Uterus (tissue), 3 donors: ENCODE measurements at regions not wholly inside any gene's neighbourhood (a gene's known extent, or its start where the extent isn't known, plus 50 kb on each side); places are given as distances from the start of the nearest gene placed in this dataset.

Source experiments
- DNase-seq, 2 donors: peaks; one replicate each; pipeline ENCODE4 v3.0.0-alpha.2; 2019 to 2020
- H3K27ac ChIP-seq, 2 donors: fragments of 200-600 bp; sonication (generic); 1 replicate in 1 of 2; 2 replicates in 1 of 2; pipeline ENCODE4 v1.5.1; 2016 to 2018
- H3K27me3 ChIP-seq, 2 donors: fragments of 200-600 bp; sonication (generic); one replicate each; pipeline ENCODE4 v1.5.1; 2018 to 2019; ENCODE audit warnings: control low read depth in 1 of 2
- H3K36me3 ChIP-seq, 2 donors: fragments of 200-600 bp; sonication (generic); one replicate each; pipeline ENCODE4 v1.5.1; 2019; ENCODE audit warnings: control low read depth in 1 of 2
- H3K4me1 ChIP-seq, 2 donors: fragments of 200-600 bp; sonication (generic); one replicate each; pipeline ENCODE4 v1.5.1; 2018 to 2019; ENCODE audit warnings: control low read depth in 1 of 2
- H3K4me3 ChIP-seq, 2 donors: fragments of 200-600 bp; sonication (generic); 1 replicate in 1 of 2; 2 replicates in 1 of 2; pipeline ENCODE4 v1.5.1; 2018 to 2019; ENCODE audit warnings: mild to moderate bottlenecking in 1 of 2
- H3K9me3 ChIP-seq, 2 donors: fragments of 200-600 bp; sonication (generic); one replicate each; pipeline ENCODE4 v1.5.1; 2019; ENCODE audit warnings: control low read depth in 1 of 2
- POLR2A ChIP-seq, 2 donors: fragments of 450-650 bp; IDR thresholded peaks; one replicate each; pipeline ENCODE4 v1.6.1; 2016; ENCODE audit warnings: antibody characterized with exemption in 2 of 2, mild to moderate bottlenecking in 1 of 2, moderate library complexity in 1 of 2
- intact Hi-C: fragments of 100-400 bp; cut with DNase I; formaldehyde crosslinking; loops from one replicate; pipeline ENCODE4 v1.15.1; 2023; ENCODE audit warnings: low total_unique reads
- TF ChIP-seq, protein P1 (sequence below), 4 experiments: fragments of 200-600 bp in 2 of 4; fragments of 450-650 bp in 2 of 4; sonication (generic) in 2 of 4; IDR thresholded peaks; one replicate each; pipeline ENCODE4 v1.5.1; 2016 to 2019; ENCODE audit warnings: antibody characterized with exemption in 4 of 4, mild to moderate bottlenecking in 2 of 4, moderate library complexity in 1 of 4
- donor health status: DM: yes; HTN: yes; CAD: no.

- H3K27me3 ChIP-seq: no peaks in the 10 kb centered on the region
- no peaks in the 10 kb centered on the region for H3K9me3 ChIP-seq
- TF ChIP-seq, protein P1, sequence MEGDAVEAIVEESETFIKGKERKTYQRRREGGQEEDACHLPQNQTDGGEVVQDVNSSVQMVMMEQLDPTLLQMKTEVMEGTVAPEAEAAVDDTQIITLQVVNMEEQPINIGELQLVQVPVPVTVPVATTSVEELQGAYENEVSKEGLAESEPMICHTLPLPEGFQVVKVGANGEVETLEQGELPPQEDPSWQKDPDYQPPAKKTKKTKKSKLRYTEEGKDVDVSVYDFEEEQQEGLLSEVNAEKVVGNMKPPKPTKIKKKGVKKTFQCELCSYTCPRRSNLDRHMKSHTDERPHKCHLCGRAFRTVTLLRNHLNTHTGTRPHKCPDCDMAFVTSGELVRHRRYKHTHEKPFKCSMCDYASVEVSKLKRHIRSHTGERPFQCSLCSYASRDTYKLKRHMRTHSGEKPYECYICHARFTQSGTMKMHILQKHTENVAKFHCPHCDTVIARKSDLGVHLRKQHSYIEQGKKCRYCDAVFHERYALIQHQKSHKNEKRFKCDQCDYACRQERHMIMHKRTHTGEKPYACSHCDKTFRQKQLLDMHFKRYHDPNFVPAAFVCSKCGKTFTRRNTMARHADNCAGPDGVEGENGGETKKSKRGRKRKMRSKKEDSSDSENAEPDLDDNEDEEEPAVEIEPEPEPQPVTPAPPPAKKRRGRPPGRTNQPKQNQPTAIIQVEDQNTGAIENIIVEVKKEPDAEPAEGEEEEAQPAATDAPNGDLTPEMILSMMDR (IDR thresholded peaks at IDR 0.05): no peak
- TF ChIP-seq POLR2A (IDR thresholded peaks at IDR 0.05): no peak
- DNase-seq: no peak
- no peaks in the 10 kb centered on the region for H3K4me1 ChIP-seq
- H3K36me3 ChIP-seq: no peaks in the 10 kb centered on the region
- no peak overlapping the region for H3K4me3 ChIP-seq
- intact Hi-C loops: no loop called here
- no peak overlapping the region for H3K27ac ChIP-seq
Measured at GRCh38 chr2:67277450-67277849, 119.7 kb upstream of the ETAA1 start.

DNA sequence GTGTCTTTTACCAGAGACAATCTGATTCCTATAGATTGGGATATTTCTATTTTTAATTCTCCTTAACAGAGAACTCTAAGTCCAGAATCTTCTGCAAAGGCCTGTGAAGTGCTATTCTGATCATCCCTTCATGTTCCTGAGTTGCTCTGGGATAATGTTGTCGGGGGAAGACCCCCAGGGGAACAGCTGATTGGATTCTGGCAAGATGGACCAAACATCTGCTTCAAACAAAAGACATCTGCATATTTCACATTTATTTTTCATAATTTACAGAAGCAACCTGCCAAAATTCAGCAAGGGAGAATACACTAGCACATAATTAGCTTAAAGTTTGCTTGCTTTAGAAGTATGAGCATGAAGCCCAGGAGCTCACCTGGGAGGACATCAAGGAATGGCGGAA is 116.0 kb upstream of the ETAA1 start:
- H3K27ac ChIP-seq: no peak overlapping the region
- H3K27me3 ChIP-seq: no peaks in the 10 kb centered on the region
- TF ChIP-seq POLR2A (IDR thresholded peaks at IDR 0.05): no peak
- TF ChIP-seq, protein P1 (IDR thresholded peaks at IDR 0.05): no peak
- intact Hi-C loops: no loop called here
- H3K36me3 ChIP-seq: no peaks in the 10 kb centered on the region
- DNase-seq: no peak
- no peak overlapping the region for H3K4me3 ChIP-seq
- no peaks in the 10 kb centered on the region for H3K4me1 ChIP-seq
- no peaks in the 10 kb centered on the region for H3K9me3 ChIP-seq

GRCh38 chr2:67283641-67284040 is 113.5 kb upstream of the ETAA1 start:
- DNase-seq: no peak
- H3K27me3 ChIP-seq: no peaks in the 10 kb centered on the region
- H3K4me3 ChIP-seq: no peak overlapping the region
- no peaks in the 10 kb centered on the region for H3K4me1 ChIP-seq
- H3K36me3 ChIP-seq: no peaks in the 10 kb centered on the region
- no peak for TF ChIP-seq POLR2A (IDR thresholded peaks at IDR 0.05)
- TF ChIP-seq, protein P1 (IDR thresholded peaks at IDR 0.05): no peak
- no peaks in the 10 kb centered on the region for H3K9me3 ChIP-seq
- no peak overlapping the region for H3K27ac ChIP-seq
- intact Hi-C loops: no loop called here

GRCh38 chr2:67286981-67287759 is 110.0 kb upstream of the ETAA1 start:
- TF ChIP-seq POLR2A (IDR thresholded peaks at IDR 0.05): no peak
- TF ChIP-seq, protein P1 (IDR thresholded peaks at IDR 0.05): no peak
- no peaks in the 10 kb centered on the region for H3K27me3 ChIP-seq
- no peak for DNase-seq
- H3K36me3 ChIP-seq: no peaks in the 10 kb centered on the region
- no peak overlapping the region for H3K4me3 ChIP-seq
- intact Hi-C loops: no loop called here
- no peaks in the 10 kb centered on the region for H3K9me3 ChIP-seq
- no peaks in the 10 kb centered on the region for H3K4me1 ChIP-seq
- H3K27ac ChIP-seq: no peak overlapping the region

DNA sequence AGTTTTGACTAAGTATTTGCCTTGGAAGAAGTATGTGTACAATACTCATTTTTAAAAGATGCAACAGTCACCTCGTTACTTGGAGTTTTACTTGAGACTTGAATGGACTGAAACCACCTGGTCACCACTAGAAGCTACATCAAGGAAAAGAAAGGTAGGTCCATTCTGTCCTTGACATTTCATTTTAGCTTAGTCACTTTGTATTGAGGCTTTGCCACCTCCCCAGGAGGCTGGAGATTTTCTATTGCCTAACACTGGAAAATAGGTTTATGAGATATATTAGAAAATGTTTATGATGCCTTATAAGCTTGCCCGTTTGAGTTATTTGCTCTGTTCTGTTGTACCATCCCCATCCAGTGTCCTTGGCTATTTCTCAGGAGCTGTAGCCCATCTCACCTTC is 107.9 kb upstream of the ETAA1 start:
- no peak for DNase-seq
- Histone ChIP-seq H3K27me3 (no peaks in the 10 kb centered on the region), H3K4me3 (no peak overlapping the region), H3K27ac (no peak overlapping the region), H3K4me1 (no peaks in the 10 kb centered on the region), H3K36me3 (no peaks in the 10 kb centered on the region), H3K9me3 (no peaks in the 10 kb centered on the region)
- TF ChIP-seq POLR2A (IDR thresholded peaks at IDR 0.05): no peak
- TF ChIP-seq, protein P1 (IDR thresholded peaks at IDR 0.05): no peak
- intact Hi-C loops: no loop called here
